Astrocyte (in vitro differentiated cells and primary cell): ENCODE measurements at regions not wholly inside any gene's neighbourhood (a gene's known extent, or its start where the extent isn't known, plus 50 kb on each side); places are given as distances from the start of the nearest gene placed in this dataset.

Source experiments
- CTCF ChIP-seq: IDR thresholded peaks from 2 replicates; pipeline ENCODE4 v1.5.1; 2011; ENCODE audit warnings: low read depth, mild to moderate bottlenecking, inconsistent platforms, low read length, moderate library complexity; ENCODE audit not compliant: insufficient read depth
- EZH2 ChIP-seq: IDR thresholded peaks from 2 replicates; pipeline ENCODE4 v1.6.1; 2012; ENCODE audit warnings: mild to moderate bottlenecking, low read length, inconsistent platforms; ENCODE audit not compliant: insufficient read depth

- no peak for TF ChIP-seq CTCF
- TF ChIP-seq EZH2: no peak
These were observed 74.5 kb upstream of the WWC1 start for GRCh38 chr5:168216989-168217388.
